Cardiac muscle cell (in vitro differentiated cells and primary cell): ENCODE measurements at regions not wholly inside any gene's neighbourhood (a gene's known extent, or its start where the extent isn't known, plus 50 kb on each side); places are given as distances from the start of the nearest gene placed in this dataset.

Experiments used
- DNase-seq, 2 donors: peaks; one replicate each; pipeline versions ENCODE4 v3.0.0 to v3.0.0-alpha.2; 2010 to 2017; ENCODE audit warnings: low read depth in 1 of 2, low spot score in 1 of 2
- H3K27ac ChIP-seq: fragments of 200-600 bp; sonication (generic); 2 replicates; pipeline ENCODE4 v1.5.1; 2016
- H3K27me3 ChIP-seq: fragments of 200-600 bp; sonication (generic); 2 replicates; pipeline ENCODE4 v1.6.0; 2016; ENCODE audit warnings: control low read depth
- H3K36me3 ChIP-seq: fragments of 200-600 bp; sonication (generic); 2 replicates; pipeline ENCODE4 v1.5.1; 2016; ENCODE audit warnings: control low read depth
- H3K4me1 ChIP-seq: fragments of 200-600 bp; sonication (generic); 2 replicates; pipeline ENCODE4 v1.8.1; 2017; ENCODE audit warnings: low read depth, mild to moderate bottlenecking, mixed run types
- H3K4me3 ChIP-seq: fragments of 200-600 bp; sonication (generic); 2 replicates; pipeline ENCODE4 v1.5.1; 2016; ENCODE audit warnings: mild to moderate bottlenecking
- H3K9me3 ChIP-seq: fragments of 200-600 bp; sonication (generic); 2 replicates; pipeline ENCODE4 v1.5.1; 2017; ENCODE audit warnings: low read depth, mild to moderate bottlenecking, control low read depth
- TF ChIP-seq, protein P1 (sequence below): IDR thresholded peaks from 2 replicates; pipeline ENCODE4 v1.5.1; 2012; ENCODE audit warnings: low read depth, mild to moderate bottlenecking, low read length

DNA sequence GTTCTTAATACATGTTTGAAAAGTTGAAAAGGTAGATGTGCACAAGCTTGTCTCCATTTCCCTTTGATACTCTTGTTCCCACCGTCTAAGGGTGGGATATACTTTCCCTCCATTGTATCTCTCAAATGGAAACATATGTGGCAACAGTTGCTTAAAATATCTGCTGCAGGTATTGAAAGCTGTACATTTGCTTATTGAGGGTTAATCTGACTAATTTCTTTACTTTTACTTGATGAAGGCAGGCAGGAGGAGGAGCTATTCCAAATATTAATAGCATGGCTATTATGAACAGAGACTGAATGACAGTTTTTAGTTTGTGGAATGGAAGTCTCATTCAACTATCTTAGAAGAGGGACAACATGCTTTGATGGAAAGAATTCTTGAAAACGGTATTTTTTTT is 103.8 kb downstream of the SLC10A2 start:
- Histone ChIP-seq H3K36me3 (no peaks in the 10 kb centered on the region), H3K27me3 (no peaks in the 10 kb centered on the region), H3K27ac (no peak overlapping the region), H3K9me3 (no peaks in the 10 kb centered on the region), H3K4me3 (no peak overlapping the region), H3K4me1 (no peaks in the 10 kb centered on the region)
- DNase-seq, result no peak
- TF ChIP-seq, protein P1, sequence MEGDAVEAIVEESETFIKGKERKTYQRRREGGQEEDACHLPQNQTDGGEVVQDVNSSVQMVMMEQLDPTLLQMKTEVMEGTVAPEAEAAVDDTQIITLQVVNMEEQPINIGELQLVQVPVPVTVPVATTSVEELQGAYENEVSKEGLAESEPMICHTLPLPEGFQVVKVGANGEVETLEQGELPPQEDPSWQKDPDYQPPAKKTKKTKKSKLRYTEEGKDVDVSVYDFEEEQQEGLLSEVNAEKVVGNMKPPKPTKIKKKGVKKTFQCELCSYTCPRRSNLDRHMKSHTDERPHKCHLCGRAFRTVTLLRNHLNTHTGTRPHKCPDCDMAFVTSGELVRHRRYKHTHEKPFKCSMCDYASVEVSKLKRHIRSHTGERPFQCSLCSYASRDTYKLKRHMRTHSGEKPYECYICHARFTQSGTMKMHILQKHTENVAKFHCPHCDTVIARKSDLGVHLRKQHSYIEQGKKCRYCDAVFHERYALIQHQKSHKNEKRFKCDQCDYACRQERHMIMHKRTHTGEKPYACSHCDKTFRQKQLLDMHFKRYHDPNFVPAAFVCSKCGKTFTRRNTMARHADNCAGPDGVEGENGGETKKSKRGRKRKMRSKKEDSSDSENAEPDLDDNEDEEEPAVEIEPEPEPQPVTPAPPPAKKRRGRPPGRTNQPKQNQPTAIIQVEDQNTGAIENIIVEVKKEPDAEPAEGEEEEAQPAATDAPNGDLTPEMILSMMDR, result no peak

DNA sequence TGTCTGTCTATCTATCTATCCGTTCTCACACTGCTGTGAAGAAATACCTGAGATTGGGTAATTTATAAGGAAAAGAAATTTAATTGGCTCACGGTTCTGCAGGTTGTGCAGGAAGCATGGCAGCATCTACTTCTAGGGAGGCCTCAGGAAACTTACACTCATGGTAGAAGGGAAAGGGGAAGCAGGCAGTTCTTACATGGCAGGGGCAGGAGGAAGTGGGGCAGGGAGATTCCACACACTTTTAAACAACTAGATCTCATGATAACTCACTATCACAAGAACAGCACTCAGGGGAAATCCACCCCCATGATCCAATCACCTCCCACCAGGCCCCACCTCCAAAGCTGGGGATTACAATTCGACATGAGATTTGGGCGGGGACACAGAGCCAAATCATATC is 105.3 kb downstream of the SLC10A2 start:
- no peak overlapping the region for H3K27ac ChIP-seq
- TF ChIP-seq, protein P1, result no peak

DNA sequence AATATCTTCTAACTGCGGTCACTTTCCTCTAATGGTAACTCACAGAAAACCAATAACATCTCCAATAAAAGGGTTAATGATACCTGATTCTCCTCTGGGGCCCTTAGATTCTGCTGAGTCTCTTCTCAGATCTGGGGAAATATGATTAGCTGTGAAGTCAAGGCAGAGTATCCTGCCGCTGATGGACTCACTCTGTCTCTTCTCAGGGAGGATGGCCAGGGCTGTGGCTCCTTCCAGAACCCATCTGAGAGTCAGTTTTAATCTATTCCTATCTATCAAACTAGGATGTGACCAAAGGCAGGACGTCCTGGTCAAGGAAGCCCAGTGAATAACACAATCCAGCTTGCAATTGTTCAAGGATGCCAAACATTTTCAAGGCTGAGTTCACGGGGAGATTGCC is 109.8 kb downstream of the SLC10A2 start:
- Histone ChIP-seq H3K27me3 (no peaks in the 10 kb centered on the region), H3K9me3 (no peaks in the 10 kb centered on the region), H3K27ac (no peak overlapping the region), H3K4me1 (peaks cover 7% of the 10 kb centered on the region), H3K36me3 (no peaks in the 10 kb centered on the region), H3K4me3 (no peak overlapping the region)
- TF ChIP-seq, protein P1, result no peak
- no peak for DNase-seq

More for the DNA sequence above, 105.3 kb downstream of the SLC10A2 start:
- Histone ChIP-seq H3K27me3 (no peaks in the 10 kb centered on the region), H3K36me3 (no peaks in the 10 kb centered on the region), H3K4me3 (no peak overlapping the region), H3K9me3 (no peaks in the 10 kb centered on the region), H3K4me1 (no peaks in the 10 kb centered on the region)
- DNase-seq, result no peak

DNA sequence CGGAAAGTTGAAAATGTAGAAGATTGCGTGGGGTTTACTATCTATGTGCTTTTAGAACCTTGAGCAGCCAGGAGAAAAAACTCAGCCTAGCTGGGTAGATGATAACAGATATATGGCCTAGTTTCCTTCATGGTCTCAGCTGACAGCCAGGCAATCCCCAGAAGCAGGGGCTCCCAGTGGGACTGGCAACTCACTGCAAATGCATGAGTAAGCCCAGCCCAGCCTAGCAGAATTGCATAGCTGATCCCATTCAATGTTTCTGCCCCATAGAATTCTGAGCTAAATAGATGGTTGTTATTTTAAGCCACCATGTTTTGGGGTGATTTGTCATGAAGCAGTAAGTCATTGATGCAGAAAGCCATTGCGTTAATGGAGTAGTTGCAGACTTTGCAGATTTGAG is 108.5 kb downstream of the ERCC5 start:
- DNase-seq, result no peak
- Histone ChIP-seq H3K4me3 (no peak overlapping the region), H3K9me3 (no peaks in the 10 kb centered on the region), H3K27me3 (no peaks in the 10 kb centered on the region), H3K27ac (no peak overlapping the region), H3K36me3 (no peaks in the 10 kb centered on the region), H3K4me1 (peaks cover 25% of the 10 kb centered on the region)
- TF ChIP-seq, protein P1, result no peak

DNA sequence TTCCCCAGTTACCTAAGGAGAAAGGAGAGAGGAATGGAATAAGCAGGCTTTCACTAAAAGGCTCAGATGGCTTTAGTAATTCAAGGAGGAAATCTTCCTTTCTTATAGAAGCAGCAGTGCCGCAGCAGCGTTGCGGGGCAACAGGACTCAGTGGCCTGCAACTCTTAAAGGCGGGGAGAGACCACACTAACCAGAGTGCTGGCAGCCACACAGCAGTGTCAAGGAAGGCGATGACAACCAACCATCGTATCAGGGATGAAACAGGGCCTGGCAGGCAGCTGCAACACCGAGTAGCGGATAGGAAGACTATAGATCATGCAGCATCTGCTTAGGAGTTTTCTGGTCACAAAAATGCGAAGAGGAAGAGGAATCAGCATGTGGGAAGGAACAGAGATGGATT is 106.0 kb downstream of the ERCC5 start:
- no peak overlapping the region for H3K4me3 ChIP-seq
- peak overlapping the region; percentile 34 for H3K27ac ChIP-seq
- TF ChIP-seq, protein P1, result no peak
- peaks cover 27% of the 10 kb centered on the region for H3K4me1 ChIP-seq
- H3K27me3 ChIP-seq, result no peaks in the 10 kb centered on the region
- peak in 1 of 2 donors; percentile 58 for DNase-seq
- H3K36me3 ChIP-seq, result no peaks in the 10 kb centered on the region
- H3K9me3 ChIP-seq, result no peaks in the 10 kb centered on the region
